ENCODE measurements at regions not wholly inside any gene's neighbourhood (a gene's known extent, or its start where the extent isn't known, plus 50 kb on each side); places are given as distances from the start of the nearest gene placed in this dataset.

- POLR2A ChIA-PET: no interaction called here
- CTCF ChIA-PET: no interaction called here
Observed at GRCh38 chr10:2576892-2577291, 490.5 kb upstream of the PFKP start.

GRCh38 chr10:2575460-2575859 lies 491.9 kb upstream of the PFKP start:
- Histone ChIP-seq H3K27ac (ENCODE audit: low read length in 2 of 2) (no peak overlapping the region), H2AFZ (ENCODE audit: insufficient read depth, low read depth, low read length, poor library complexity, severe bottlenecking) (no peak overlapping the region), H3K4me1 (ENCODE audit: control insufficient read depth in 2 of 2, insufficient read depth in 2 of 2, low read length in 2 of 2) (no peaks in the 10 kb centered on the region), H4K20me1 (ENCODE audit: control insufficient read depth, insufficient read depth, low read length, poor library complexity, severe bottlenecking) (no peaks in the 10 kb centered on the region), H3K79me2 (ENCODE audit: control insufficient read depth, insufficient read depth, low read length) (no peaks in the 10 kb centered on the region), H3K4me2 (replicated peaks; ENCODE audit: low read depth, low read length, poor library complexity, severe bottlenecking) (no peak overlapping the region), H3K4me3 (ENCODE audit: control extremely low read depth in 1 of 5, extremely low read depth in 1 of 5, insufficient read depth in 1 of 5, low read depth in 2 of 5, low read length in 4 of 5) (no peak overlapping the region), H3K9ac (ENCODE audit: low read length) (no peak overlapping the region), H3K9me3 (ENCODE audit: control extremely low read depth in 1 of 3, control insufficient read depth in 2 of 3, insufficient read depth in 1 of 3, low read length in 2 of 3) (peaks cover 0 to 10% (median 0%) of the 10 kb centered on the region in 3 donors), H3K36me3 (replicated peaks in 1 of 2; ENCODE audit: control extremely low read depth in 1 of 2, control insufficient read depth in 1 of 2, extremely low read depth in 1 of 2, insufficient read depth in 2 of 2, low read length in 1 of 2) (no peaks in the 10 kb centered on the region), H3K27me3 (replicated peaks in 1 of 4; ENCODE audit: control extremely low read depth in 1 of 4, control insufficient read depth in 3 of 4, insufficient read depth in 4 of 4, low read length in 3 of 4) (no peaks in the 10 kb centered on the region)
- WGBS (ENCODE audit: insufficient coverage): 44% methylated on average over 2 of the region's 6 CpGs
- ChIA-PET POLR2A (no interaction called here), CTCF (no interaction called here)
- Mint-ChIP-seq H3K4me3 (no peak overlapping the region), H3K9me3 (ENCODE audit: insufficient read depth) (peaks cover 2% of the 10 kb centered on the region), H3K4me1 (no peaks in the 10 kb centered on the region), H3K27ac (no peak overlapping the region), H3K27me3 (no peaks in the 10 kb centered on the region)
- intact Hi-C loops (cut with micrococcal nuclease): no loop called here
- no peak for TF ChIP-seq EZH2 (IDR thresholded peaks at IDR 0.05; ENCODE audit: borderline replicate concordance, insufficient read depth, low read depth, low read length, poor library complexity, severe bottlenecking)
- no peak for TF ChIP-seq CTCF (IDR thresholded peaks at IDR 0.05)
- DNase-seq: no peak
- ATAC-seq (ENCODE audit: low read depth): no peak

More at GRCh38 chr10:2576892-2577291, 490.5 kb upstream of the PFKP start:
- Mint-ChIP-seq H3K9me3 (ENCODE audit: insufficient read depth) (peaks cover 2% of the 10 kb centered on the region), H3K4me3 (no peak overlapping the region), H3K4me1 (no peaks in the 10 kb centered on the region), H3K27me3 (no peaks in the 10 kb centered on the region), H3K27ac (no peak overlapping the region)
- Histone ChIP-seq H3K36me3 (replicated peaks in 1 of 2; ENCODE audit: control extremely low read depth in 1 of 2, control insufficient read depth in 1 of 2, extremely low read depth in 1 of 2, insufficient read depth in 2 of 2, low read length in 1 of 2) (no peaks in the 10 kb centered on the region), H3K79me2 (ENCODE audit: control insufficient read depth, insufficient read depth, low read length) (no peaks in the 10 kb centered on the region), H3K9ac (ENCODE audit: low read length) (no peak overlapping the region), H3K9me3 (ENCODE audit: control extremely low read depth in 1 of 3, control insufficient read depth in 2 of 3, insufficient read depth in 1 of 3, low read length in 2 of 3) (peaks cover 0 to 10% (median 0%) of the 10 kb centered on the region in 3 donors), H3K27me3 (replicated peaks in 1 of 4; ENCODE audit: control extremely low read depth in 1 of 4, control insufficient read depth in 3 of 4, insufficient read depth in 4 of 4, low read length in 3 of 4) (no peaks in the 10 kb centered on the region), H4K20me1 (ENCODE audit: control insufficient read depth, insufficient read depth, low read length, poor library complexity, severe bottlenecking) (no peaks in the 10 kb centered on the region), H3K27ac (ENCODE audit: low read length in 2 of 2) (no peak overlapping the region), H3K4me3 (ENCODE audit: control extremely low read depth in 1 of 5, extremely low read depth in 1 of 5, insufficient read depth in 1 of 5, low read depth in 2 of 5, low read length in 4 of 5) (no peak overlapping the region), H3K4me2 (replicated peaks; ENCODE audit: low read depth, low read length, poor library complexity, severe bottlenecking) (no peak overlapping the region), H2AFZ (ENCODE audit: insufficient read depth, low read depth, low read length, poor library complexity, severe bottlenecking) (no peak overlapping the region), H3K4me1 (ENCODE audit: control insufficient read depth in 2 of 2, insufficient read depth in 2 of 2, low read length in 2 of 2) (no peaks in the 10 kb centered on the region)
- ATAC-seq (ENCODE audit: low read depth) (no peak), DNase-seq (no peak)
- WGBS (ENCODE audit: insufficient coverage): no CpG with 5 or more reads among the region's 3 CpGs
- intact Hi-C loops (cut with micrococcal nuclease): no loop called here
- no peak for TF ChIP-seq EZH2 (IDR thresholded peaks at IDR 0.05; ENCODE audit: borderline replicate concordance, insufficient read depth, low read depth, low read length, poor library complexity, severe bottlenecking)
- TF ChIP-seq CTCF (IDR thresholded peaks at IDR 0.05): no peak

Measured in B cell (primary cell).